ENCODE measurements at regions not wholly inside any gene's neighbourhood (a gene's known extent, or its start where the extent isn't known, plus 50 kb on each side); places are given as distances from the start of the nearest gene placed in this dataset.

DNA sequence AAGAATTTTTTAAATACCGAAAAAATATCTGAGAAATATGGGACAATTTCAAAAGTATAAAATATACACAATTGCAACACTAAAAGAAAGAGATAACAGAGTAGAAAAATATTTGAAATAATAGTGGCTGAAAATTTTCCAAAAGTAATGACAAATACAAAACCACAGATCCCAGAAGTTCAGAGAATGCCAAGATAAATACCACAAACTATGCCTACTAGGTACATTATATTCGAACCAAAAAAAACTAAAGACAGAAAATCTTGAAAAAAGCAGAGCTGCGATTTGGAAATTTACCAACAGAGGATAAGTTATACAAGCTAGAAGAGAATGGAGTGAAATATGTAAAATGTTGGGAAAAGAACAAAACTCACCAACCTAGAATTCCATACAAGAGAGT, 191.3 kb upstream of the ELAC2 start:
- no peaks in the 10 kb centered on the region for H3K36me3 ChIP-seq
- H3K4me1 ChIP-seq (ENCODE audit: insufficient read depth): no peaks in the 10 kb centered on the region
- H3K27me3 ChIP-seq: no peaks in the 10 kb centered on the region
- H3K9me3 ChIP-seq: no peaks in the 10 kb centered on the region
- intact Hi-C loops (cut with DNase I): no loop called here
- H3K4me3 ChIP-seq: no peak overlapping the region
- TF ChIP-seq EP300 (IDR thresholded peaks at IDR 0.05) (no peak), POLR2A (IDR thresholded peaks at IDR 0.05) (no peak)
- TF ChIP-seq, protein P1, sequence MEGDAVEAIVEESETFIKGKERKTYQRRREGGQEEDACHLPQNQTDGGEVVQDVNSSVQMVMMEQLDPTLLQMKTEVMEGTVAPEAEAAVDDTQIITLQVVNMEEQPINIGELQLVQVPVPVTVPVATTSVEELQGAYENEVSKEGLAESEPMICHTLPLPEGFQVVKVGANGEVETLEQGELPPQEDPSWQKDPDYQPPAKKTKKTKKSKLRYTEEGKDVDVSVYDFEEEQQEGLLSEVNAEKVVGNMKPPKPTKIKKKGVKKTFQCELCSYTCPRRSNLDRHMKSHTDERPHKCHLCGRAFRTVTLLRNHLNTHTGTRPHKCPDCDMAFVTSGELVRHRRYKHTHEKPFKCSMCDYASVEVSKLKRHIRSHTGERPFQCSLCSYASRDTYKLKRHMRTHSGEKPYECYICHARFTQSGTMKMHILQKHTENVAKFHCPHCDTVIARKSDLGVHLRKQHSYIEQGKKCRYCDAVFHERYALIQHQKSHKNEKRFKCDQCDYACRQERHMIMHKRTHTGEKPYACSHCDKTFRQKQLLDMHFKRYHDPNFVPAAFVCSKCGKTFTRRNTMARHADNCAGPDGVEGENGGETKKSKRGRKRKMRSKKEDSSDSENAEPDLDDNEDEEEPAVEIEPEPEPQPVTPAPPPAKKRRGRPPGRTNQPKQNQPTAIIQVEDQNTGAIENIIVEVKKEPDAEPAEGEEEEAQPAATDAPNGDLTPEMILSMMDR (IDR thresholded peaks at IDR 0.05): no peak
- H3K27ac ChIP-seq: no peak overlapping the region
- 64 to 80% (median 65%) methylated on average over 3 of the region's 3 CpGs for WGBS, 3 donors
- no peak for DNase-seq

DNA sequence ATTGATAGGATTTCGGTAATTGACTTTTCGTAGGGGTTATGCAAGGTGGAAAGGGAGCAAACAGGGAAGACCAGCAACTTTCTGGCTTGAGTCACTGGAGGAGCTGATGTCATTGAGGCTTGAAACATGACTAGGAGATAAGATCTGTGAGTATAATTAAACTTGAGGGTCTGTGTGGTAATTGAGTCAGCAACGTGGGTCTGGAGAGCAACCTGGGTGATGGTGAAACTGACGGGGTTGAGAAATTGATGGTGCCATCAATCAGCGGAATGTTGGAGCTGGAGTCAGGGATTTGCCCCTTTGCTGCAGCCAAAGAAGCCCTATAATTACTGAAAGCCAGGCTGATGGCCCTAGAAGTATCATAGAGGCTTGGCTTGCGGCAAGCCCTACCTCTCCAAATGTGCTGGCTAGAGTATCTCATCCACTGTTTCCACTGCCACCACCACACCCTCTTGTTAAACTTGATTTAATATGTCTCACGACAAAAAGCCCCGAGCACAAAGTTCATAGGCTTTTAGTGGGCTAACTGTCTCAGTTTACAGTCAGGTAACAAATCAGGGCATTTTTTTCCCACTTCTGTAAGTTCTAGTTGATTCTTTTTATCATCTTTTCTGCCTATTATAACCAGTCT, 186.9 kb upstream of the ELAC2 start:
- H3K9me3 ChIP-seq: no peaks in the 10 kb centered on the region
- no peak overlapping the region for H3K27ac ChIP-seq
- intact Hi-C loops (cut with DNase I): no loop called here
- H3K36me3 ChIP-seq: no peaks in the 10 kb centered on the region
- WGBS, 3 donors: 38 to 49% (median 41%) methylated on average over 8 of the region's 8 CpGs
- DNase-seq: no peak
- no peaks in the 10 kb centered on the region for H3K4me1 ChIP-seq (ENCODE audit: insufficient read depth)
- no peak overlapping the region for H3K4me3 ChIP-seq
- TF ChIP-seq, protein P1 (IDR thresholded peaks at IDR 0.05): no peak
- TF ChIP-seq EP300 (IDR thresholded peaks at IDR 0.05): no peak
- TF ChIP-seq POLR2A (IDR thresholded peaks at IDR 0.05): no peak
- H3K27me3 ChIP-seq: no peaks in the 10 kb centered on the region

DNA sequence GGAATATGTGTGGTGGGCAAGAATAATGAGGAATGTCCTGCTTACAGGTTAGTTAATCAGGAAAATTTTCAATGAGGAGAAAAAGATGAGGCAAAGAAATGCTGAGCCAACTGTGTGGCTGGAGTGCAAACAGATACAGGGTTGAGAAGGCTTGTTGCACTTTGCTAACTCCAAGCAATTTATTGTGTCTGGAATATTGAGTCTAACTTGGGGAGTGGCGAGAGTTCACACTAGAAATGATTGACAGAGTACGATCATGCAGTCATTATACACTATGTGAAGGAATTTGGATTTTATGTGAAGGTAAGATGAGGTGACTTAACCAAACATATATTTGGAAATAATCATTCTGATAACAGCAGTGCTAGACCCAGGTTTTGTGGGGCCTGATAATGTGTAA, 185.0 kb upstream of the ELAC2 start:
- no peak for DNase-seq
- 84 to 89% (median 87%) methylated on average over 2 of the region's 2 CpGs for WGBS, 3 donors
- no peak overlapping the region for H3K27ac ChIP-seq
- H3K9me3 ChIP-seq: no peaks in the 10 kb centered on the region
- intact Hi-C loops (cut with DNase I): no loop called here
- H3K27me3 ChIP-seq: no peaks in the 10 kb centered on the region
- H3K36me3 ChIP-seq: no peaks in the 10 kb centered on the region
- TF ChIP-seq POLR2A (IDR thresholded peaks at IDR 0.05): no peak
- TF ChIP-seq, protein P1 (IDR thresholded peaks at IDR 0.05): no peak
- TF ChIP-seq EP300 (IDR thresholded peaks at IDR 0.05): no peak
- H3K4me1 ChIP-seq (ENCODE audit: insufficient read depth): no peaks in the 10 kb centered on the region
- H3K4me3 ChIP-seq: no peak overlapping the region

DNA sequence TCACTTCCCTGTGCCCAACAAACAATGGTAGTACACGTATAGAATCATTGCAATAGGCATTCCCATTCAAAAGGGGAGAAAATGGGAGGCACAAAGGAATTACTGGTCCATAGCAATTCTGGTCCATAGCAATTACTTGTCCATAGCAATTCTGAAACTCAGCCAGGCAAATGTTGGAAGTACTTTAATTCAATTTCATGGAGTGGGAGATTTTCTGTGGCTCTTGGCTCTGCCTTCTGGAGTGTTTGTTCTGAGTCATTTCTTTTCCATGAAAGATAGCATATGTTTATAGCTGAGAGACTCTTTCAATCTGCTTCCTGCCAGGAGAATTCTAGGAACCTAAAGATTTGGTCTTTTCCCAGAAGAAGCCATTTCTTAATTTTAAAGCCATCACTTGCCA, 182.8 kb upstream of the ELAC2 start:
- Histone ChIP-seq H3K27me3 (no peaks in the 10 kb centered on the region), H3K4me1 (ENCODE audit: insufficient read depth) (no peaks in the 10 kb centered on the region), H3K27ac (no peak overlapping the region), H3K4me3 (no peak overlapping the region), H3K9me3 (no peaks in the 10 kb centered on the region), H3K36me3 (no peaks in the 10 kb centered on the region)
- intact Hi-C loops (cut with DNase I): no loop called here
- no peak for DNase-seq
- TF ChIP-seq EP300 (IDR thresholded peaks at IDR 0.05): no peak
- TF ChIP-seq POLR2A (IDR thresholded peaks at IDR 0.05): no peak
- TF ChIP-seq, protein P1 (IDR thresholded peaks at IDR 0.05): no peak
- 33 to 59% (median 53%) methylated on average over 1 of the region's 1 CpG for WGBS, 3 donors
